H1 (cell line): ENCODE measurements at regions not wholly inside any gene's neighbourhood (a gene's known extent, or its start where the extent isn't known, plus 50 kb on each side); places are given as distances from the start of the nearest gene placed in this dataset.

ENCODE experiments used
- SIX5 ChIP-seq: IDR thresholded peaks from 2 replicates; pipeline ENCODE4 v1.6.1; 2011; ENCODE audit warnings: mild to moderate bottlenecking, low read depth, low read length
- SP1 ChIP-seq: IDR thresholded peaks from 2 replicates; pipeline ENCODE4 v1.6.1; 2011; ENCODE audit warnings: low read depth, low read length
- TAF1 ChIP-seq: IDR thresholded peaks from 2 replicates; pipeline ENCODE4 v1.6.1; 2011; ENCODE audit warnings: mild to moderate bottlenecking, low read depth, low read length
- TF ChIP-seq, protein P1 (sequence below): fragments of 300-600 bp; sonication (generic); IDR thresholded peaks from 2 replicates; pipeline ENCODE4 v1.7.1; 2012; ENCODE audit warnings: low read length, moderate library complexity, mild to moderate bottlenecking, inconsistent platforms; ENCODE audit not compliant: insufficient replicate concordance

DNA sequence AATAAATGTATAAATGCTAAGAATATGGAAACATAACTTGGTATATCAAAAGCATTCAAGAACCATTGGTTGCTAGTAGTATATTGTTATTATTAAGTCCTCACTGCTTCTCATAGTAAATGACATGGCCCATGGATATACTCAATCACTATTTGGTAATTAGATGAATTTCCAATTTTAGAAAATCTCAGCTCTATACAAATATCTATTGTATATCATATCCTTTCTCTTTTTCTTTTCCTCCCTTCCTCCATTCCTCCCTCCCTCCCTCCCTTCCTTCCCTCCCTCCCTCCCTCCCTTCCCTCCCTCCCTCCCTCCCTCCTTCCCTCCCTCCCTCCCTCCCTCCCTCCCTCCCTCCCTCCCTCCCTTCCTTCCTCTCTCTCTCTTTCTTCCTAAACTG, 514.4 kb upstream of the LCORL start (continued):
- TF ChIP-seq, protein P1, sequence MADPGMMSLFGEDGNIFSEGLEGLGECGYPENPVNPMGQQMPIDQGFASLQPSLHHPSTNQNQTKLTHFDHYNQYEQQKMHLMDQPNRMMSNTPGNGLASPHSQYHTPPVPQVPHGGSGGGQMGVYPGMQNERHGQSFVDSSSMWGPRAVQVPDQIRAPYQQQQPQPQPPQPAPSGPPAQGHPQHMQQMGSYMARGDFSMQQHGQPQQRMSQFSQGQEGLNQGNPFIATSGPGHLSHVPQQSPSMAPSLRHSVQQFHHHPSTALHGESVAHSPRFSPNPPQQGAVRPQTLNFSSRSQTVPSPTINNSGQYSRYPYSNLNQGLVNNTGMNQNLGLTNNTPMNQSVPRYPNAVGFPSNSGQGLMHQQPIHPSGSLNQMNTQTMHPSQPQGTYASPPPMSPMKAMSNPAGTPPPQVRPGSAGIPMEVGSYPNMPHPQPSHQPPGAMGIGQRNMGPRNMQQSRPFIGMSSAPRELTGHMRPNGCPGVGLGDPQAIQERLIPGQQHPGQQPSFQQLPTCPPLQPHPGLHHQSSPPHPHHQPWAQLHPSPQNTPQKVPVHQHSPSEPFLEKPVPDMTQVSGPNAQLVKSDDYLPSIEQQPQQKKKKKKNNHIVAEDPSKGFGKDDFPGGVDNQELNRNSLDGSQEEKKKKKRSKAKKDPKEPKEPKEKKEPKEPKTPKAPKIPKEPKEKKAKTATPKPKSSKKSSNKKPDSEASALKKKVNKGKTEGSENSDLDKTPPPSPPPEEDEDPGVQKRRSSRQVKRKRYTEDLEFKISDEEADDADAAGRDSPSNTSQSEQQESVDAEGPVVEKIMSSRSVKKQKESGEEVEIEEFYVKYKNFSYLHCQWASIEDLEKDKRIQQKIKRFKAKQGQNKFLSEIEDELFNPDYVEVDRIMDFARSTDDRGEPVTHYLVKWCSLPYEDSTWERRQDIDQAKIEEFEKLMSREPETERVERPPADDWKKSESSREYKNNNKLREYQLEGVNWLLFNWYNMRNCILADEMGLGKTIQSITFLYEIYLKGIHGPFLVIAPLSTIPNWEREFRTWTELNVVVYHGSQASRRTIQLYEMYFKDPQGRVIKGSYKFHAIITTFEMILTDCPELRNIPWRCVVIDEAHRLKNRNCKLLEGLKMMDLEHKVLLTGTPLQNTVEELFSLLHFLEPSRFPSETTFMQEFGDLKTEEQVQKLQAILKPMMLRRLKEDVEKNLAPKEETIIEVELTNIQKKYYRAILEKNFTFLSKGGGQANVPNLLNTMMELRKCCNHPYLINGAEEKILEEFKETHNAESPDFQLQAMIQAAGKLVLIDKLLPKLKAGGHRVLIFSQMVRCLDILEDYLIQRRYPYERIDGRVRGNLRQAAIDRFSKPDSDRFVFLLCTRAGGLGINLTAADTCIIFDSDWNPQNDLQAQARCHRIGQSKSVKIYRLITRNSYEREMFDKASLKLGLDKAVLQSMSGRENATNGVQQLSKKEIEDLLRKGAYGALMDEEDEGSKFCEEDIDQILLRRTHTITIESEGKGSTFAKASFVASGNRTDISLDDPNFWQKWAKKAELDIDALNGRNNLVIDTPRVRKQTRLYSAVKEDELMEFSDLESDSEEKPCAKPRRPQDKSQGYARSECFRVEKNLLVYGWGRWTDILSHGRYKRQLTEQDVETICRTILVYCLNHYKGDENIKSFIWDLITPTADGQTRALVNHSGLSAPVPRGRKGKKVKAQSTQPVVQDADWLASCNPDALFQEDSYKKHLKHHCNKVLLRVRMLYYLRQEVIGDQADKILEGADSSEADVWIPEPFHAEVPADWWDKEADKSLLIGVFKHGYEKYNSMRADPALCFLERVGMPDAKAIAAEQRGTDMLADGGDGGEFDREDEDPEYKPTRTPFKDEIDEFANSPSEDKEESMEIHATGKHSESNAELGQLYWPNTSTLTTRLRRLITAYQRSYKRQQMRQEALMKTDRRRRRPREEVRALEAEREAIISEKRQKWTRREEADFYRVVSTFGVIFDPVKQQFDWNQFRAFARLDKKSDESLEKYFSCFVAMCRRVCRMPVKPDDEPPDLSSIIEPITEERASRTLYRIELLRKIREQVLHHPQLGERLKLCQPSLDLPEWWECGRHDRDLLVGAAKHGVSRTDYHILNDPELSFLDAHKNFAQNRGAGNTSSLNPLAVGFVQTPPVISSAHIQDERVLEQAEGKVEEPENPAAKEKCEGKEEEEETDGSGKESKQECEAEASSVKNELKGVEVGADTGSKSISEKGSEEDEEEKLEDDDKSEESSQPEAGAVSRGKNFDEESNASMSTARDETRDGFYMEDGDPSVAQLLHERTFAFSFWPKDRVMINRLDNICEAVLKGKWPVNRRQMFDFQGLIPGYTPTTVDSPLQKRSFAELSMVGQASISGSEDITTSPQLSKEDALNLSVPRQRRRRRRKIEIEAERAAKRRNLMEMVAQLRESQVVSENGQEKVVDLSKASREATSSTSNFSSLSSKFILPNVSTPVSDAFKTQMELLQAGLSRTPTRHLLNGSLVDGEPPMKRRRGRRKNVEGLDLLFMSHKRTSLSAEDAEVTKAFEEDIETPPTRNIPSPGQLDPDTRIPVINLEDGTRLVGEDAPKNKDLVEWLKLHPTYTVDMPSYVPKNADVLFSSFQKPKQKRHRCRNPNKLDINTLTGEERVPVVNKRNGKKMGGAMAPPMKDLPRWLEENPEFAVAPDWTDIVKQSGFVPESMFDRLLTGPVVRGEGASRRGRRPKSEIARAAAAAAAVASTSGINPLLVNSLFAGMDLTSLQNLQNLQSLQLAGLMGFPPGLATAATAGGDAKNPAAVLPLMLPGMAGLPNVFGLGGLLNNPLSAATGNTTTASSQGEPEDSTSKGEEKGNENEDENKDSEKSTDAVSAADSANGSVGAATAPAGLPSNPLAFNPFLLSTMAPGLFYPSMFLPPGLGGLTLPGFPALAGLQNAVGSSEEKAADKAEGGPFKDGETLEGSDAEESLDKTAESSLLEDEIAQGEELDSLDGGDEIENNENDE: no peak
- no peak for TF ChIP-seq SP1
- no peak for TF ChIP-seq TAF1
- TF ChIP-seq SIX5: no peak
